ENCODE measurements at regions not wholly inside any gene's neighbourhood (a gene's known extent, or its start where the extent isn't known, plus 50 kb on each side); places are given as distances from the start of the nearest gene placed in this dataset.

GRCh38 chr11:129591527-129591926, 215.9 kb downstream of the BARX2 start:
- intact Hi-C loops (cut with micrococcal nuclease) (no loop called here), dilution Hi-C loops (cut with HindIII; ENCODE audit: low sequenced_read_pairs, unreplicated experiment) (no loop called here), in situ Hi-C loops (cut with MboI; ENCODE audit: low sequenced_read_pairs) (no loop called here)
- Histone ChIP-seq H2BK120ac (ENCODE audit: low read depth, low read length) (no peak overlapping the region), H2BK20ac (ENCODE audit: low read depth, low read length) (no peak overlapping the region), H3K36me3 (ENCODE audit: control insufficient read depth, insufficient read depth, low read length) (no peaks in the 10 kb centered on the region), H3K4me1 (ENCODE audit: control insufficient read depth, insufficient read depth, low read length) (no peaks in the 10 kb centered on the region), H3K18ac (ENCODE audit: low read depth, low read length) (no peak overlapping the region), H2BK5ac (ENCODE audit: low read depth, low read length, poor library complexity, severe bottlenecking) (no peak overlapping the region), H3K14ac (replicated peaks; ENCODE audit: low read depth, low read length) (no peak overlapping the region), H2AFZ (replicated peaks; ENCODE audit: low read length, poor library complexity) (no peak overlapping the region), H4K8ac (ENCODE audit: low read depth in 2 of 2, low read length in 2 of 2) (no peak overlapping the region), H3K4ac (ENCODE audit: low read depth, low read length) (no peak overlapping the region), H3K9ac (ENCODE audit: low read depth, low read length) (no peak overlapping the region), H3K9me3 (ENCODE audit: control insufficient read depth, insufficient read depth, low read length) (no peaks in the 10 kb centered on the region), H4K5ac (ENCODE audit: low read depth, low read length) (no peak overlapping the region), H2AK9ac (replicated peaks; ENCODE audit: low read depth, low read length, poor library complexity) (no peak overlapping the region), H3K23ac (ENCODE audit: low read depth, low read length) (no peak overlapping the region), H3K56ac (ENCODE audit: extremely low read depth, insufficient read depth, low read length) (no peak overlapping the region), H3K27me3 (ENCODE audit: control insufficient read depth, insufficient read depth, low read length) (no peaks in the 10 kb centered on the region), H3K9me1 (ENCODE audit: insufficient read depth, low read length) (no peaks in the 10 kb centered on the region), H2AK5ac (ENCODE audit: low read depth, low read length) (no peak overlapping the region), H3K79me1 (ENCODE audit: low read depth in 1 of 2, low read length in 2 of 2) (no peaks in the 10 kb centered on the region), H3K27ac (ENCODE audit: insufficient read depth, low read length) (no peak overlapping the region), H4K20me1 (ENCODE audit: insufficient read depth, low read length) (no peaks in the 10 kb centered on the region), H3K4me2 (ENCODE audit: low read depth, low read length) (no peak overlapping the region), H3K4me3 (ENCODE audit: insufficient read depth, low read depth, low read length) (no peak overlapping the region), H2BK15ac (ENCODE audit: low read depth, low read length) (no peak overlapping the region), H4K91ac (ENCODE audit: insufficient read depth, low read depth, low read length) (no peak overlapping the region)
- DNase-seq (no peak), ATAC-seq (ENCODE audit: low read depth) (no peak)
- no CpG with 5 or more reads among the region's 2 CpGs for WGBS, 2 experiments (ENCODE audit: extremely low coverage in 2 of 2, insufficient read length in 1 of 2)
- no TSS peak for BruUV-seq (replicated peaks)
- POLR2A ChIA-PET (ENCODE audit: unreplicated experiment), result no interaction called here
- CTCF ChIA-PET, result no interaction called here
- no peak for TF ChIP-seq FOS (IDR thresholded peaks at IDR 0.05; ENCODE audit: low read depth, low read length)
- TF ChIP-seq BHLHE40 (IDR thresholded peaks at IDR 0.05; ENCODE audit: low read depth, low read length), result no peak
- no peak for TF ChIP-seq CHD1 (IDR thresholded peaks at IDR 0.05; ENCODE audit: low read depth, low read length)
- TF ChIP-seq, protein P1, sequence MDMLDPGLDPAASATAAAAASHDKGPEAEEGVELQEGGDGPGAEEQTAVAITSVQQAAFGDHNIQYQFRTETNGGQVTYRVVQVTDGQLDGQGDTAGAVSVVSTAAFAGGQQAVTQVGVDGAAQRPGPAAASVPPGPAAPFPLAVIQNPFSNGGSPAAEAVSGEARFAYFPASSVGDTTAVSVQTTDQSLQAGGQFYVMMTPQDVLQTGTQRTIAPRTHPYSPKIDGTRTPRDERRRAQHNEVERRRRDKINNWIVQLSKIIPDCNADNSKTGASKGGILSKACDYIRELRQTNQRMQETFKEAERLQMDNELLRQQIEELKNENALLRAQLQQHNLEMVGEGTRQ (IDR thresholded peaks at IDR 0.05; ENCODE audit: low read depth, low read length), result no peak
- TF ChIP-seq, protein P2, sequence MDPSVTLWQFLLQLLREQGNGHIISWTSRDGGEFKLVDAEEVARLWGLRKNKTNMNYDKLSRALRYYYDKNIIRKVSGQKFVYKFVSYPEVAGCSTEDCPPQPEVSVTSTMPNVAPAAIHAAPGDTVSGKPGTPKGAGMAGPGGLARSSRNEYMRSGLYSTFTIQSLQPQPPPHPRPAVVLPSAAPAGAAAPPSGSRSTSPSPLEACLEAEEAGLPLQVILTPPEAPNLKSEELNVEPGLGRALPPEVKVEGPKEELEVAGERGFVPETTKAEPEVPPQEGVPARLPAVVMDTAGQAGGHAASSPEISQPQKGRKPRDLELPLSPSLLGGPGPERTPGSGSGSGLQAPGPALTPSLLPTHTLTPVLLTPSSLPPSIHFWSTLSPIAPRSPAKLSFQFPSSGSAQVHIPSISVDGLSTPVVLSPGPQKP (IDR thresholded peaks at IDR 0.05; ENCODE audit: borderline replicate concordance, low read depth, low read length), result no peak
- no peak for TF ChIP-seq CEBPB (IDR thresholded peaks at IDR 0.05; ENCODE audit: low read depth, low read length)
- TF ChIP-seq MAFK (IDR thresholded peaks at IDR 0.05; ENCODE audit: low read depth, low read length), result no peak
- TF ChIP-seq RFX5 (IDR thresholded peaks at IDR 0.05; ENCODE audit: low read depth, low read length), result no peak

All from IMR-90 (cell line).